ENCODE measurements at regions not wholly inside any gene's neighbourhood (a gene's known extent, or its start where the extent isn't known, plus 50 kb on each side); places are given as distances from the start of the nearest gene placed in this dataset.

- no peak overlapping the region for H4K91ac ChIP-seq (ENCODE audit: insufficient read depth, low read depth, low read length)
- no peak overlapping the region for H2AK9ac ChIP-seq (replicated peaks; ENCODE audit: low read depth, low read length, poor library complexity)
- no peak overlapping the region for H2AK5ac ChIP-seq (ENCODE audit: low read depth, low read length)
- ChIA-PET POLR2A (ENCODE audit: unreplicated experiment) (no interaction called here), CTCF (no interaction called here)
- H3K4ac ChIP-seq (ENCODE audit: low read depth, low read length): no peak overlapping the region
- no peak overlapping the region for H2BK120ac ChIP-seq (ENCODE audit: low read depth, low read length)
- H3K4me3 ChIP-seq (ENCODE audit: insufficient read depth, low read depth, low read length): no peak overlapping the region
- H3K23ac ChIP-seq (ENCODE audit: low read depth, low read length): no peak overlapping the region
- no peak overlapping the region for H2AFZ ChIP-seq (replicated peaks; ENCODE audit: low read length, poor library complexity)
- H3K27ac ChIP-seq (ENCODE audit: insufficient read depth, low read length): no peak overlapping the region
- no peak overlapping the region for H3K4me2 ChIP-seq (ENCODE audit: low read depth, low read length)
- no peak overlapping the region for H2BK20ac ChIP-seq (ENCODE audit: low read depth, low read length)
- H3K18ac ChIP-seq (ENCODE audit: low read depth, low read length): no peak overlapping the region
- intact Hi-C loops (cut with micrococcal nuclease) (no loop called here), dilution Hi-C loops (cut with HindIII; ENCODE audit: low sequenced_read_pairs, unreplicated experiment) (no loop called here), in situ Hi-C loops (cut with MboI; ENCODE audit: low sequenced_read_pairs) (no loop called here)
- DNase-seq: peak; percentile 48
- no peaks in the 10 kb centered on the region for H3K9me1 ChIP-seq (ENCODE audit: insufficient read depth, low read length)
- no peak overlapping the region for H2BK15ac ChIP-seq (ENCODE audit: low read depth, low read length)
- H2BK5ac ChIP-seq (ENCODE audit: low read depth, low read length, poor library complexity, severe bottlenecking): no peak overlapping the region
- H3K9ac ChIP-seq (ENCODE audit: low read depth, low read length): no peak overlapping the region
- no peak overlapping the region for H3K56ac ChIP-seq (ENCODE audit: extremely low read depth, insufficient read depth, low read length)
- H3K14ac ChIP-seq (replicated peaks; ENCODE audit: low read depth, low read length): no peak overlapping the region
- no peak overlapping the region for H4K5ac ChIP-seq (ENCODE audit: low read depth, low read length)
- BruUV-seq (replicated peaks): no TSS peak
- WGBS, 2 experiments (ENCODE audit: extremely low coverage in 2 of 2, insufficient read length in 1 of 2): no CpG with 5 or more reads among the region's 4 CpGs
- no peaks in the 10 kb centered on the region for H4K20me1 ChIP-seq (ENCODE audit: insufficient read depth, low read length)
- no peak overlapping the region for H4K8ac ChIP-seq (ENCODE audit: low read depth in 2 of 2, low read length in 2 of 2)
- no peaks in the 10 kb centered on the region for H3K79me1 ChIP-seq (ENCODE audit: low read depth in 1 of 2, low read length in 2 of 2)
- no peaks in the 10 kb centered on the region for H3K4me1 ChIP-seq (ENCODE audit: control insufficient read depth, insufficient read depth, low read length)
- no peak for ATAC-seq (ENCODE audit: low read depth)
- no peaks in the 10 kb centered on the region; the same call in 1 of the 2 replicates for H3K27me3 ChIP-seq (ENCODE audit: control insufficient read depth, insufficient read depth, low read length)
- no peaks in the 10 kb centered on the region for H3K36me3 ChIP-seq (ENCODE audit: control insufficient read depth, insufficient read depth, low read length)
- H3K9me3 ChIP-seq (ENCODE audit: control insufficient read depth, insufficient read depth, low read length): no peaks in the 10 kb centered on the region; the same call in 1 of the 2 replicates
- TF ChIP-seq MAFK (IDR thresholded peaks at IDR 0.05; ENCODE audit: low read depth, low read length) (no peak), RAD21 (IDR thresholded peaks at IDR 0.05; ENCODE audit: low read length) (no peak), MAZ (IDR thresholded peaks at IDR 0.05; ENCODE audit: borderline replicate concordance, low read depth, low read length) (no peak), FOS (IDR thresholded peaks at IDR 0.05; ENCODE audit: low read depth, low read length) (no peak), CHD1 (IDR thresholded peaks at IDR 0.05; ENCODE audit: low read depth, low read length) (no peak), ELK1 (IDR thresholded peaks at IDR 0.05; ENCODE audit: borderline replicate concordance, low read depth, low read length) (no peak)
Observed at GRCh38 chr5:155103146-155103545, 89.6 kb downstream of the KIF4B start.
